ENCODE measurements at regions not wholly inside any gene's neighbourhood (a gene's known extent, or its start where the extent isn't known, plus 50 kb on each side); places are given as distances from the start of the nearest gene placed in this dataset.
"Not testable (repeated sequence)": the region's sequence is repeated elsewhere in the genome, so short reads cannot be mapped to it uniquely, and the experiment has no call there.

DNA sequence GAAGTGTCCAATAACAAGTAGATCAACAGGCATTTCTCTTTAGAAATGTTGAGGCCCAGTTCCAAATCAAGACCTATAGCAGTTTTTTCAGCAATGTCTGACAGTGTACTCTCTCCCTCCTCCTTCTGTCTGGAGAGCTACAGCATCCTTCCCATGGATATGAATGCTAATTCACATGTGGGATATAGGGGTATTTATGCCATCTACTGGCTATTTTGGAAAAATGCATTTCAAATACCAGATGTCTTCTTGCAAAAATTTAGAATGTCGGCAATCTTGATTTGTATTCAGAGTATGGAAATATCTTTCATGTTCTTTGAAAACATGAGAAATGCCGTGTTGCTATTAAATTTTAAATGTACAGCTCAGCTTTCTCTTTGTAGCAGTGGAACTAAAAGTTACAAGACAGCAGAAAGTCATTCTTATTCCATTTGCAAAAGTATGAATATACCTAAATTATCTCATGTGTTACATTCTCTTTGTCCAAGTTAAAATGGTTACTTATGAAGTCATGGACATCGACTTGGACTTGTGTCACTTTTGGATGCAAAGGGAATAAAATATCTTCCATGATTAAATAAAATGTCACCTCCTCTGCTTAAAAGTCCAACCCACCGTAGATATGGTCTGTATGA, 647.8 kb downstream of the TAF11L14 start:
- Histone ChIP-seq H3K4me1 (ENCODE audit: control insufficient read depth, insufficient read depth, low read length, poor library complexity, severe bottlenecking) (no peaks in the 10 kb centered on the region), H3K4me3 (ENCODE audit: low read depth, low read length) (no peak overlapping the region), H3K27me3 (ENCODE audit: control insufficient read depth, insufficient read depth, low read length) (no peaks in the 10 kb centered on the region), H3K36me3 (ENCODE audit: control insufficient read depth, insufficient read depth, low read length) (no peaks in the 10 kb centered on the region), H3K27ac (ENCODE audit: insufficient read depth, low read length, poor library complexity, severe bottlenecking) (no peak overlapping the region), H3K9me3 (ENCODE audit: control insufficient read depth in 2 of 2, low read length in 2 of 2) (no peaks in the 10 kb centered on the region)
- no peaks in the 10 kb centered on the region for H3K36me3 Mint-ChIP-seq
- H3K4me1 Mint-ChIP-seq: no peaks in the 10 kb centered on the region
- DNase-seq (no peak), ATAC-seq (ENCODE audit: low read depth in 2 of 2) (no peak)
- no peaks in the 10 kb centered on the region for H3K27me3 Mint-ChIP-seq
- H3K4me3 Mint-ChIP-seq: no peak overlapping the region
- peaks cover 0 to 8% (median 4%) of the 10 kb centered on the region in 7 donors for H3K9me3 Mint-ChIP-seq
- no peak overlapping the region for H3K27ac Mint-ChIP-seq

DNA sequence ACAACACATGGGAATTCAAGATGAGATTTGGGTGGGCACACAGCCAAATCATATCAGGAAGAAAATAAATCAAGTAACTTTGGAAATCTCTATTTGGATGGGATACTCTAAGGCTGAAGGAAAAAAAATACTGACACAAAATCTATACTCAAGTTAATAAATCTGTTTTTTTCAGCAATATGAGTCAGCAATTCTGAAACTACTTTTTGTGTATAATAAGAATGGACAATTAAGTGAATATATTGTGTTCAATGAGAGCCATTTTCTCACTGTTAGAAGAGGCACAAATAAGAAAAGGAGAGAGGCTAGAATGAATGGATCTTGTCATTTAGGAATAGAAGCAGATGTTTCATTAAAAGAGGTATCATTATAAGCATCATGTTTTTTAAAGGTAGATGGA, 651.0 kb downstream of the TAF11L14 start:
- peaks cover 0 to 6% (median 0%) of the 10 kb centered on the region in 4 donors for H3K4me1 Mint-ChIP-seq
- H3K4me3 Mint-ChIP-seq: no peak overlapping the region
- ATAC-seq (ENCODE audit: low read depth in 2 of 2) (no peak), DNase-seq (no peak)
- no peaks in the 10 kb centered on the region for H3K36me3 ChIP-seq (ENCODE audit: control insufficient read depth, insufficient read depth, low read length)
- H3K4me3 ChIP-seq (ENCODE audit: low read depth, low read length): no peak overlapping the region
- no peaks in the 10 kb centered on the region for H3K4me1 ChIP-seq (ENCODE audit: control insufficient read depth, insufficient read depth, low read length, poor library complexity, severe bottlenecking)
- H3K27ac ChIP-seq (ENCODE audit: insufficient read depth, low read length, poor library complexity, severe bottlenecking): no peak overlapping the region
- no peaks in the 10 kb centered on the region for H3K36me3 Mint-ChIP-seq
- H3K27ac Mint-ChIP-seq: no peak overlapping the region
- no peaks in the 10 kb centered on the region for H3K27me3 Mint-ChIP-seq
- peaks cover 0 to 15% (median 3%) of the 10 kb centered on the region in 7 donors for H3K9me3 Mint-ChIP-seq
- no peaks in the 10 kb centered on the region for H3K9me3 ChIP-seq (ENCODE audit: control insufficient read depth in 2 of 2, low read length in 2 of 2)
- H3K27me3 ChIP-seq (ENCODE audit: control insufficient read depth, insufficient read depth, low read length): no peaks in the 10 kb centered on the region

DNA sequence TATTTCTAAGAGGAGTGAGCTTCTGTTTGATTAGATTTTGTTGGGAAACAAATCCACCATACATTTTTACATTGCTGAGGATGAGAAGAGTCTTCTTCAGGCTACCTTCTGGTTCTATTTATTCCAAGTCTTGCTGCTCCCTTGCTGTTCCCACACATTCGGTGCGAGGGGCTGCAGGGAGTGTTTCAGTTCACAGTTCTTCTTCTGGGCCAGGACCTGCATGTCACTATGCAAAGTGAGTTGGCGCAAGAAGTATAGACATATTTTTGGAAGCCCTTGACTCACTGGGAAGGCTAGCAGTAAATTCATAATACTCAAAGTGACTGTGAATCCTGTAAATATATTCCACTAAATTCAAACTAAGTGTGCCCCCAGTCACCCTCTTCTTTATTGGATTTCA, 657.9 kb downstream of the TAF11L14 start:
- no peak overlapping the region for H3K4me3 Mint-ChIP-seq
- H3K27ac Mint-ChIP-seq: no peak overlapping the region
- no peak for ATAC-seq (ENCODE audit: low read depth in 2 of 2)

DNA sequence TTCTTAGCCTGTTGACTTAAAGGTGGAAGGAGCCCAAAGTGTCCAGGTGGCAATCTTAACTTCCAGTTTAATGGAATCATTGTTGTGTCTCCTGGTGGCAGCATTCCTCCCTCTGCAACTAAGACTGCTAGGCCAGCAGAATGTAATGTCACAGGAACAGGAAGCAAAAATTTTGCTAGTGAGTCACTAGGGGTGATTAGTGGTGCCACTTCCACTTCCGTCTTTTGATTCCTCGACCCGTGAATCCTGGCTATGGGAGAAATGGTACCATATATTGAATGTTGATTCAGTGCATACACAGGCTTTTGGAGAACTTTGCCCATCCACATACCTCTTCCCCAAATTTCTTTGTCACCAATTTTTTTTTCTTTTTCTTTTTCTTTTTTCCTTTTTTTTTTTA, 661.4 kb downstream of the TAF11L14 start:
- H3K27me3 Mint-ChIP-seq; H3K4me3 ChIP-seq (ENCODE audit: low read depth, low read length); DNase-seq; H3K27me3 ChIP-seq (ENCODE audit: control insufficient read depth, insufficient read depth, low read length); H3K4me3 Mint-ChIP-seq; H3K9me3 ChIP-seq (ENCODE audit: control insufficient read depth in 2 of 2, low read length in 2 of 2); H3K27ac Mint-ChIP-seq; H3K4me1 Mint-ChIP-seq; ATAC-seq (ENCODE audit: low read depth in 2 of 2); H3K36me3 ChIP-seq (ENCODE audit: control insufficient read depth, insufficient read depth, low read length); H3K9me3 Mint-ChIP-seq; H3K4me1 ChIP-seq (ENCODE audit: control insufficient read depth, insufficient read depth, low read length, poor library complexity, severe bottlenecking); H3K27ac ChIP-seq (ENCODE audit: insufficient read depth, low read length, poor library complexity, severe bottlenecking); H3K36me3 Mint-ChIP-seq: not testable (repeated sequence)

More for the DNA sequence above, 657.9 kb downstream of the TAF11L14 start:
- Mint-ChIP-seq H3K9me3 (peaks cover 0 to 12% (median 0%) of the 10 kb centered on the region in 7 donors), H3K4me1 (peaks cover 0 to 6% (median 0%) of the 10 kb centered on the region in 4 donors), H3K36me3 (no peaks in the 10 kb centered on the region), H3K27me3 (no peaks in the 10 kb centered on the region)
- Histone ChIP-seq H3K4me3 (ENCODE audit: low read depth, low read length) (no peak overlapping the region), H3K27ac (ENCODE audit: insufficient read depth, low read length, poor library complexity, severe bottlenecking) (no peak overlapping the region), H3K36me3 (ENCODE audit: control insufficient read depth, insufficient read depth, low read length) (no peaks in the 10 kb centered on the region), H3K4me1 (ENCODE audit: control insufficient read depth, insufficient read depth, low read length, poor library complexity, severe bottlenecking) (no peaks in the 10 kb centered on the region), H3K9me3 (ENCODE audit: control insufficient read depth in 2 of 2, low read length in 2 of 2) (no peaks in the 10 kb centered on the region), H3K27me3 (ENCODE audit: control insufficient read depth, insufficient read depth, low read length) (no peaks in the 10 kb centered on the region)
- DNase-seq: no peak

DNA sequence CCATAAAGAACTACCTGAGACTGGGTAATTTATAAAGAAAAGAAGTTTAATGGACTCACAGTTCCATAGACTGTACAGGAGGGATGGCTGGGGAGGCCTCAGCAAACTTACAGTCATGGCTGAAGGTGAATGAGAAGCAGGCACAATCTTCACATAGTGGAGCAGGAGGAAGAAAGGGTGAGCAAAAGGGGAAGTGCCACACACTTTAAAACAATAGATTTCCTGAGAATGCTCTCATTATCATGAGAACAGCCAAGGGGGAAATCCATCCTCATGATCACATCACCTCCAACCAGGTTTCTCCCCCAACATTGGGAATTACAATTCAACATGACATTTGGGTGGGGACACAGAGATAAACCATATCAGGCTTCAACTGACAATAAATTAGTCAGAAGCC, 664.9 kb downstream of the TAF11L14 start:
- Histone ChIP-seq H3K36me3 (ENCODE audit: control insufficient read depth, insufficient read depth, low read length) (no peaks in the 10 kb centered on the region), H3K4me3 (ENCODE audit: low read depth, low read length) (no peak overlapping the region), H3K27me3 (ENCODE audit: control insufficient read depth, insufficient read depth, low read length) (no peaks in the 10 kb centered on the region), H3K4me1 (ENCODE audit: control insufficient read depth, insufficient read depth, low read length, poor library complexity, severe bottlenecking) (no peaks in the 10 kb centered on the region), H3K27ac (ENCODE audit: insufficient read depth, low read length, poor library complexity, severe bottlenecking) (no peak overlapping the region), H3K9me3 (ENCODE audit: control insufficient read depth in 2 of 2, low read length in 2 of 2) (peaks cover 0 to 2% of the 10 kb centered on the region in 2 experiments)
- no peak for ATAC-seq (ENCODE audit: low read depth in 2 of 2)
- DNase-seq: no peak
- Mint-ChIP-seq H3K9me3 (peaks cover 0 to 9% (median 2%) of the 10 kb centered on the region in 7 donors), H3K4me1 (no peaks in the 10 kb centered on the region), H3K36me3 (no peaks in the 10 kb centered on the region), H3K27ac (no peak overlapping the region), H3K4me3 (no peak overlapping the region), H3K27me3 (no peaks in the 10 kb centered on the region)

DNA sequence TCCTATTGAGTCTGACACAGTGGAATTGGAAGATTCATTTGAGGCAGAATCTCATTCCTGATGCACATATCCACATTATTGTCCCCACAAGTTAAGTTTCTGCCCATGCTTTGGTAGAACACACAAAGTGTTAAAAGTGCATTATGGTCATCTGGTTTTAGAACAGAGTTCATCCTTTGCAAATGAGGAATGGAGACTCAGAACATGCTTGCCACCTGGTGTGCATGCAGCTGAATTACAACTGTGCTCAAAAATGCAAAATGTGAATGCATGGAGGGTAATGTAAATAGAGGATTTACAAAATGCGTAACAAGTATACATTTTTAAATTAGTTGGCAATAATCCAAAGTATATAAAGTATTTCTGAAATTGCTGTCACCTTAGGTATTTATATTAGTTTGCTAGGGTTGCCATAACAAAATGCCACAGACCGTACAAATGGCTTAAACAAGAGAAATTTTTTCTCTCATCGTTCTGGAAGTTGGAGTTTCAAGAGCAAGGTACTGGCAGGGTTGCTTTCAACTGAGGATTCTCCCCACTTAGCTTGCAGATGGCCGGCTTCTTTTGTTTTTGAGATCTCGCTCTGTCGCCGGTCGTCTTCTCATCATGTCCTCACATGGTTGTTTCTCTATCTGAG, 671.1 kb downstream of the TAF11L14 start:
- H3K27ac Mint-ChIP-seq: no peak overlapping the region
- Histone ChIP-seq H3K27me3 (ENCODE audit: control insufficient read depth, insufficient read depth, low read length) (no peaks in the 10 kb centered on the region), H3K4me3 (ENCODE audit: low read depth, low read length) (no peak overlapping the region), H3K9me3 (ENCODE audit: control insufficient read depth in 2 of 2, low read length in 2 of 2) (peaks cover 0 to 2% of the 10 kb centered on the region in 2 experiments), H3K4me1 (ENCODE audit: control insufficient read depth, insufficient read depth, low read length, poor library complexity, severe bottlenecking) (no peaks in the 10 kb centered on the region), H3K36me3 (ENCODE audit: control insufficient read depth, insufficient read depth, low read length) (no peaks in the 10 kb centered on the region), H3K27ac (ENCODE audit: insufficient read depth, low read length, poor library complexity, severe bottlenecking) (no peak overlapping the region)
- H3K36me3 Mint-ChIP-seq: no peaks in the 10 kb centered on the region
- H3K4me3 Mint-ChIP-seq: no peak overlapping the region
- peaks cover 0 to 9% (median 0%) of the 10 kb centered on the region in 7 donors for H3K9me3 Mint-ChIP-seq
- no peak for DNase-seq
- no peak for ATAC-seq (ENCODE audit: low read depth in 2 of 2)
- H3K27me3 Mint-ChIP-seq: no peaks in the 10 kb centered on the region
- no peaks in the 10 kb centered on the region for H3K4me1 Mint-ChIP-seq

DNA sequence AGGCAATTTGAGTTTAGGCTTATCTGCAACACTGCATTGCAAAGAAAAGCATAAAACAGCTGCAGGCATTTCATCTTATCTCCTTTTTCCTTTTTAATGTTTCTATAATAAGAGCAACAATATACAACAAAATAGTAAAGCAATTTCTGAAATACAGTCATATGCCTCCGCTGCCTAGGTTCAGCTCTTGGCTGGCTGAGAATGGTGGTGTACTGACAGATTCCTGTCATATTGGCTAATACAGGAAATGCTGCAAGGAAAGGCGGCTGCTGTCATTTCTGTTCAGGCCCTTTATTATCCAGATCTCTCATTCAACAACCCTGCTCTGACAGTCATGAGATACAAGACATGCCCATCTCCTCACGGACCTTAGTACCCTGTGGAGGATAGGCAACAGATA, 677.0 kb downstream of the TAF11L14 start:
- Mint-ChIP-seq H3K9me3 (peaks cover 0 to 8% (median 0%) of the 10 kb centered on the region in 7 donors), H3K27ac (no peak overlapping the region), H3K4me3 (no peak overlapping the region), H3K36me3 (no peaks in the 10 kb centered on the region), H3K27me3 (no peaks in the 10 kb centered on the region), H3K4me1 (no peaks in the 10 kb centered on the region)
- no peaks in the 10 kb centered on the region for H3K9me3 ChIP-seq (ENCODE audit: control insufficient read depth in 2 of 2, low read length in 2 of 2)
- no peak overlapping the region for H3K27ac ChIP-seq (ENCODE audit: insufficient read depth, low read length, poor library complexity, severe bottlenecking)
- no peaks in the 10 kb centered on the region for H3K4me1 ChIP-seq (ENCODE audit: control insufficient read depth, insufficient read depth, low read length, poor library complexity, severe bottlenecking)
- no peak overlapping the region for H3K4me3 ChIP-seq (ENCODE audit: low read depth, low read length)
- H3K36me3 ChIP-seq (ENCODE audit: control insufficient read depth, insufficient read depth, low read length): no peaks in the 10 kb centered on the region
- no peaks in the 10 kb centered on the region for H3K27me3 ChIP-seq (ENCODE audit: control insufficient read depth, insufficient read depth, low read length)
- ATAC-seq (ENCODE audit: low read depth in 2 of 2): no peak
- no peak for DNase-seq

DNA sequence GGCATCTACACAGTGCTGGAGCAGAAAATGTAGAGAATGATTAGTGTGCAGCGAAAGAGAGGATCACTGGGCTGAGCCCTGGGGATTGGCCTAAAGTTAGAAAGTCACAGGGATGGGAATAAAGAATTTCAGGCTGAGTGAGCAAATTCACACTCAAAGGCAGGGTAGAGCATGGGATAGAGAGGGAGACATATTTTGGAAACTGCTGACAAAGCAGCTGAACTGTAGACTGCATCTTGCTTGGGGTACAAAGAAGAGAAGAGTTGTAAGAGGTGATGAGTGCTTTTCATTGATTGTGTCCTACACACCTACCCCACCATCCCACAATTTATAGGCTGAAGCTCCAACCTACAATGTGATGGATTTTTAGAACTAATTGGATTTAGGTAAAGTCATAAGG, 677.8 kb downstream of the TAF11L14 start:
- Histone ChIP-seq H3K27ac (ENCODE audit: insufficient read depth, low read length, poor library complexity, severe bottlenecking) (no peak overlapping the region), H3K9me3 (ENCODE audit: control insufficient read depth in 2 of 2, low read length in 2 of 2) (no peaks in the 10 kb centered on the region), H3K36me3 (ENCODE audit: control insufficient read depth, insufficient read depth, low read length) (no peaks in the 10 kb centered on the region), H3K4me1 (ENCODE audit: control insufficient read depth, insufficient read depth, low read length, poor library complexity, severe bottlenecking) (no peaks in the 10 kb centered on the region), H3K27me3 (ENCODE audit: control insufficient read depth, insufficient read depth, low read length) (no peaks in the 10 kb centered on the region), H3K4me3 (ENCODE audit: low read depth, low read length) (no peak overlapping the region)
- Mint-ChIP-seq H3K4me3 (no peak overlapping the region), H3K9me3 (peaks cover 0 to 8% (median 0%) of the 10 kb centered on the region in 7 donors), H3K36me3 (no peaks in the 10 kb centered on the region), H3K27me3 (no peaks in the 10 kb centered on the region), H3K4me1 (no peaks in the 10 kb centered on the region), H3K27ac (no peak overlapping the region)
- no peak for ATAC-seq (ENCODE audit: low read depth in 2 of 2)
- no peak for DNase-seq
